H1 (cell line): ENCODE measurements at regions not wholly inside any gene's neighbourhood (a gene's known extent, or its start where the extent isn't known, plus 50 kb on each side); places are given as distances from the start of the nearest gene placed in this dataset.

Experiments
- CBX5 ChIP-seq: fragments of 300-800, 300-1000 bp; sonication (generic); IDR thresholded peaks from 2 replicates; pipeline ENCODE4 v1.7.1; 2016; ENCODE audit warnings: antibody characterized with exemption, low read length, low read depth
- CHD2 ChIP-seq: IDR thresholded peaks from 2 replicates; pipeline ENCODE4 v1.6.1; 2012; ENCODE audit warnings: low read length, improper control_type of control experiment
- EZH2 ChIP-seq: fragments of 200-600 bp; sonication (generic); IDR thresholded peaks from 2 replicates; pipeline ENCODE4 v1.7.1; 2012; ENCODE audit warnings: low read depth, mild to moderate bottlenecking, moderate library complexity, low read length, inconsistent platforms; ENCODE audit not compliant: severe bottlenecking
- JUND ChIP-seq: IDR thresholded peaks from 2 replicates; pipeline ENCODE4 v1.6.1; 2011; ENCODE audit warnings: mild to moderate bottlenecking, improper control_type of control experiment, low read length
- POLR2A ChIP-seq, 2 experiments: IDR thresholded peaks; 1 replicate in 1 of 2; 2 replicates in 1 of 2; pipeline ENCODE4 v1.6.1; 2011; ENCODE audit warnings: low read depth in 2 of 2, low read length in 2 of 2, mild to moderate bottlenecking in 2 of 2; ENCODE audit errors: control extremely low read depth in 1 of 2
- POLR2AphosphoS5 ChIP-seq: IDR thresholded peaks from 2 replicates; pipeline ENCODE4 v1.6.1; 2011; ENCODE audit warnings: low read depth, low read length
- RAD21 ChIP-seq, 2 experiments: IDR thresholded peaks in 1 of 2; conservative IDR thresholded peaks in 1 of 2; 2 replicates each; pipeline ENCODE4 v1.6.1; 2011; ENCODE audit warnings: low read depth in 2 of 2, low read length in 2 of 2, improper control_type of control experiment in 1 of 2, inconsistent platforms in 1 of 2, mild to moderate bottlenecking in 1 of 2, moderate library complexity in 1 of 2
- SIN3A ChIP-seq, 2 experiments: IDR thresholded peaks in 1 of 2; conservative IDR thresholded peaks in 1 of 2; 2 replicates each; pipeline ENCODE4 v1.6.1; 2011 to 2012; ENCODE audit warnings: low read length in 2 of 2, improper control_type of control experiment in 1 of 2, low read depth in 1 of 2, mild to moderate bottlenecking in 1 of 2
- TF ChIP-seq, protein P1 (sequence below), 3 experiments: IDR thresholded peaks; 1 replicate in 2 of 3; 2 replicates in 1 of 3; pipeline versions ENCODE4 v1.5.1 to v1.6.1; 2011; ENCODE audit warnings: low read length in 3 of 3, mild to moderate bottlenecking in 3 of 3, inconsistent platforms in 2 of 3, low read depth in 1 of 3, moderate library complexity in 1 of 3; ENCODE audit not compliant: insufficient read depth in 1 of 3; ENCODE audit errors: control extremely low read depth in 1 of 3
- TF ChIP-seq, protein P2 (sequence below): IDR thresholded peaks from 2 replicates; pipeline ENCODE4 v1.6.1; 2012; ENCODE audit warnings: inconsistent platforms

DNA sequence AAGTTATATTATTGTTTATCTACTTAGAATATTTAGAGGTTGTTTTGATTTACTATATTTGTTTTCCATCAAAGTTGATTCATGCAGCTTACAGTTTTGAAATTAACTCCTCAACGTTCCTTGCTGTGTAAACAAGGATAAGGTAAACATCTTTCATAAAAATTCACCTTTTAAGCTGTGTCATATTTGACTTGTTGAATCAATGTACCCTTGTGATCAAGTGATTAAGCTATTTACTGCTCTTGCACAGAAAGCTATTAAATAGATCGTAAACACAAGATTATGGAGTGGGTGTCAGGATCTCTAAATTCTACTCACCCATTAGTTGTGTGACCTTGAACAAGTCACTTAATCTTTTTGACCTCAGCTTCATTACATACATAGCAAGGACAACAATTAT, 2054.0 kb upstream of the NUDT12 start:
- TF ChIP-seq CHD2: no peak
- TF ChIP-seq, protein P1, sequence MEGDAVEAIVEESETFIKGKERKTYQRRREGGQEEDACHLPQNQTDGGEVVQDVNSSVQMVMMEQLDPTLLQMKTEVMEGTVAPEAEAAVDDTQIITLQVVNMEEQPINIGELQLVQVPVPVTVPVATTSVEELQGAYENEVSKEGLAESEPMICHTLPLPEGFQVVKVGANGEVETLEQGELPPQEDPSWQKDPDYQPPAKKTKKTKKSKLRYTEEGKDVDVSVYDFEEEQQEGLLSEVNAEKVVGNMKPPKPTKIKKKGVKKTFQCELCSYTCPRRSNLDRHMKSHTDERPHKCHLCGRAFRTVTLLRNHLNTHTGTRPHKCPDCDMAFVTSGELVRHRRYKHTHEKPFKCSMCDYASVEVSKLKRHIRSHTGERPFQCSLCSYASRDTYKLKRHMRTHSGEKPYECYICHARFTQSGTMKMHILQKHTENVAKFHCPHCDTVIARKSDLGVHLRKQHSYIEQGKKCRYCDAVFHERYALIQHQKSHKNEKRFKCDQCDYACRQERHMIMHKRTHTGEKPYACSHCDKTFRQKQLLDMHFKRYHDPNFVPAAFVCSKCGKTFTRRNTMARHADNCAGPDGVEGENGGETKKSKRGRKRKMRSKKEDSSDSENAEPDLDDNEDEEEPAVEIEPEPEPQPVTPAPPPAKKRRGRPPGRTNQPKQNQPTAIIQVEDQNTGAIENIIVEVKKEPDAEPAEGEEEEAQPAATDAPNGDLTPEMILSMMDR (IDR thresholded peaks at IDR 0.05; ENCODE audit: control extremely low read depth in 1 of 3, insufficient read depth in 1 of 3, low read depth in 1 of 3, low read length in 3 of 3): no peak
- no peak for TF ChIP-seq JUND
- TF ChIP-seq CBX5: no peak
- TF ChIP-seq, protein P2, sequence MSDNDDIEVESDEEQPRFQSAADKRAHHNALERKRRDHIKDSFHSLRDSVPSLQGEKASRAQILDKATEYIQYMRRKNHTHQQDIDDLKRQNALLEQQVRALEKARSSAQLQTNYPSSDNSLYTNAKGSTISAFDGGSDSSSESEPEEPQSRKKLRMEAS: no peak
- TF ChIP-seq RAD21 (IDR thresholded peaks at IDR 0.05 in 1 of 2, conservative IDR thresholded peaks at IDR 0.05 in 1 of 2; ENCODE audit: low read depth in 2 of 2, low read length in 2 of 2): no peak
- TF ChIP-seq EZH2: no peak
- no peak for TF ChIP-seq POLR2A (IDR thresholded peaks at IDR 0.05; ENCODE audit: control extremely low read depth in 1 of 2, low read depth in 2 of 2, low read length in 2 of 2)
- TF ChIP-seq SIN3A (conservative IDR thresholded peaks at IDR 0.05 in 1 of 2, IDR thresholded peaks at IDR 0.05 in 1 of 2; ENCODE audit: low read depth in 1 of 2, low read length in 2 of 2): no peak
- no peak for TF ChIP-seq POLR2AphosphoS5
